DND-41 (cell line): ENCODE measurements at regions not wholly inside any gene's neighbourhood (a gene's known extent, or its start where the extent isn't known, plus 50 kb on each side); places are given as distances from the start of the nearest gene placed in this dataset.
"Not testable (repeated sequence)": the region's sequence is repeated elsewhere in the genome, so short reads cannot be mapped to it uniquely, and the experiment has no call there.

Experiments
- ATAC-seq: fragments of 200-7000 bp; cut with Tn5 transposase; 3 replicates; pipeline ENCODE4 v1.9.1; 2021; ENCODE audit warnings: low read depth; ENCODE audit not compliant: insufficient read depth
- DNase-seq: peaks from one replicate; pipeline ENCODE4 v3.0.0-alpha.2; 2020
- H2AFZ ChIP-seq: 2 replicates; pipeline ENCODE4 v1.6.0; 2012; ENCODE audit warnings: low read depth, low read length
- H3K27ac ChIP-seq: 2 replicates; pipeline ENCODE4 v1.5.1; 2012; ENCODE audit warnings: low read length, inconsistent platforms
- H3K27me3 ChIP-seq: fragments of 200-600 bp; sonication (generic); 2 replicates; pipeline ENCODE4 v1.6.0; 2012; ENCODE audit warnings: low read length, mild to moderate bottlenecking, inconsistent platforms; ENCODE audit not compliant: insufficient read depth, poor library complexity
- H3K36me3 ChIP-seq: 2 replicates; pipeline ENCODE4 v1.5.1; 2012; ENCODE audit warnings: low read length, inconsistent platforms; ENCODE audit not compliant: insufficient read depth
- H3K4me1 ChIP-seq: 2 replicates; pipeline ENCODE4 v1.5.1; 2012; ENCODE audit warnings: mild to moderate bottlenecking, low read length; ENCODE audit not compliant: insufficient read depth
- H3K4me2 ChIP-seq: 2 replicates; pipeline ENCODE4 v1.6.0; 2012; ENCODE audit warnings: mild to moderate bottlenecking, moderate library complexity, low read length, inconsistent platforms; ENCODE audit not compliant: insufficient read depth
- H3K4me3 ChIP-seq, 2 experiments: fragments of 200-600 bp in 1 of 2; shearing (Covaris generic) in 1 of 2; 2 replicates each; pipeline ENCODE4 v1.5.1; 2012 to 2016; ENCODE audit warnings: inconsistent platforms in 2 of 2, low read length in 2 of 2, mild to moderate bottlenecking in 2 of 2, low read depth in 1 of 2, moderate library complexity in 1 of 2
- H3K79me2 ChIP-seq: 2 replicates; pipeline ENCODE4 v1.6.0; 2012; ENCODE audit warnings: low read length, inconsistent platforms; ENCODE audit not compliant: insufficient read depth
- H3K9ac ChIP-seq: 2 replicates; pipeline ENCODE4 v1.6.0; 2012; ENCODE audit warnings: low read depth, mild to moderate bottlenecking, inconsistent platforms, low read length, moderate library complexity
- H3K9me3 ChIP-seq: 2 replicates; pipeline ENCODE4 v1.5.1; 2012; ENCODE audit warnings: low read length, moderate library complexity, mild to moderate bottlenecking, inconsistent platforms; ENCODE audit not compliant: insufficient read depth, severe bottlenecking
- H4K20me1 ChIP-seq: 2 replicates; pipeline ENCODE4 v1.6.0; 2012; ENCODE audit warnings: low read length; ENCODE audit not compliant: insufficient read depth
- CTCF ChIP-seq: IDR thresholded peaks from 2 replicates; pipeline ENCODE4 v1.5.1; 2012; ENCODE audit warnings: borderline replicate concordance, low read length, moderate library complexity, mild to moderate bottlenecking; ENCODE audit not compliant: poor library complexity, severe bottlenecking; ENCODE audit errors: extremely low read depth
- EZH2 ChIP-seq: IDR thresholded peaks from 3 replicates; pipeline ENCODE4 v1.6.1; 2012; ENCODE audit warnings: borderline replicate concordance, low read depth, mild to moderate bottlenecking, moderate library complexity, low read length, inconsistent platforms; ENCODE audit not compliant: severe bottlenecking

GRCh38 chr5:1733369-1733768, 66.3 kb downstream of the MRPL36 start:
- Histone ChIP-seq H3K9me3 (no peaks in the 10 kb centered on the region), H4K20me1 (no peaks in the 10 kb centered on the region), H3K4me1 (no peaks in the 10 kb centered on the region), H3K4me2 (no peak overlapping the region), H3K36me3 (no peaks in the 10 kb centered on the region), H3K4me3 (no peak overlapping the region), H3K27me3 (peaks cover 2% of the 10 kb centered on the region), H3K79me2 (no peaks in the 10 kb centered on the region), H2AFZ (no peak overlapping the region), H3K27ac (no peak overlapping the region), H3K9ac (no peak overlapping the region)
- TF ChIP-seq EZH2 = no peak
- no peak for TF ChIP-seq CTCF
- DNase-seq (no peak), ATAC-seq (no peak)

- no peaks in the 10 kb centered on the region for H4K20me1 ChIP-seq
- H3K27ac ChIP-seq = no peak overlapping the region
- no peaks in the 10 kb centered on the region for H3K4me1 ChIP-seq
- peaks cover 2% of the 10 kb centered on the region for H3K27me3 ChIP-seq
- H3K79me2 ChIP-seq = no peaks in the 10 kb centered on the region
- no peak overlapping the region for H3K9ac ChIP-seq
- no peak overlapping the region for H3K4me3 ChIP-seq
- no peak for ATAC-seq
- H3K4me2 ChIP-seq = no peak overlapping the region
- no peaks in the 10 kb centered on the region for H3K9me3 ChIP-seq
- no peaks in the 10 kb centered on the region for H3K36me3 ChIP-seq
- DNase-seq = no peak
- TF ChIP-seq EZH2 (no peak), CTCF (no peak)
- H2AFZ ChIP-seq = no peak overlapping the region
These were observed 66.7 kb downstream of the MRPL36 start for GRCh38 chr5:1732945-1733344.

- no peak overlapping the region for H3K27ac ChIP-seq
- H3K4me1 ChIP-seq = no peaks in the 10 kb centered on the region
- no peak overlapping the region for H3K4me2 ChIP-seq
- H3K4me3 ChIP-seq = no peak overlapping the region
- H3K9ac ChIP-seq = no peak overlapping the region
- H3K9me3 ChIP-seq = no peaks in the 10 kb centered on the region
- no peak for DNase-seq
- no peaks in the 10 kb centered on the region for H3K79me2 ChIP-seq
- no peak for TF ChIP-seq CTCF
- TF ChIP-seq EZH2 = no peak
- H3K36me3 ChIP-seq = no peaks in the 10 kb centered on the region
- H3K27me3 ChIP-seq = peaks cover 2% of the 10 kb centered on the region
- no peak overlapping the region for H2AFZ ChIP-seq
- no peaks in the 10 kb centered on the region for H4K20me1 ChIP-seq
- no peak for ATAC-seq
These were observed 67.2 kb downstream of the MRPL36 start for GRCh38 chr5:1732238-1732941.

GRCh38 chr5:1731855-1732237, 67.8 kb downstream of the MRPL36 start:
- not testable (repeated sequence) for H3K4me3 ChIP-seq, H3K4me2 ChIP-seq, H4K20me1 ChIP-seq, H3K9me3 ChIP-seq, DNase-seq, H3K27ac ChIP-seq, H3K79me2 ChIP-seq, H2AFZ ChIP-seq, H3K9ac ChIP-seq, H3K27me3 ChIP-seq, H3K36me3 ChIP-seq, H3K4me1 ChIP-seq, ATAC-seq
